Natural killer cell (primary cell): ENCODE measurements at regions not wholly inside any gene's neighbourhood (a gene's known extent, or its start where the extent isn't known, plus 50 kb on each side); places are given as distances from the start of the nearest gene placed in this dataset.

ENCODE experiments used
- ATAC-seq, 3 donors: fragments of 150-1000 bp in 2 of 3; fragments of 200-7000 bp in 1 of 3; cut with Tn5 transposase; 1 replicate in 1 of 3; 2 replicates in 2 of 3; pipeline ENCODE4 v1.10.0; 2021; ENCODE audit warnings: mild to moderate bottlenecking in 2 of 3, moderate library complexity in 2 of 3
- DNase-seq, 2 donors: peaks; one replicate each; pipeline versions ENCODE4 v3.0.0 to v3.0.0-alpha.2; 2013 to 2021; ENCODE audit warnings: mixed read lengths in 1 of 2
- H3K27ac ChIP-seq: one replicate; pipeline ENCODE4 v1.5.1; 2013; ENCODE audit warnings: mild to moderate bottlenecking, low read length
- H3K27me3 ChIP-seq: one replicate; pipeline ENCODE4 v1.6.1; 2013; ENCODE audit warnings: low read length; ENCODE audit not compliant: control insufficient read depth, insufficient read depth
- H3K36me3 ChIP-seq: one replicate; pipeline ENCODE4 v1.6.1; 2013; ENCODE audit warnings: low read length; ENCODE audit not compliant: control insufficient read depth, insufficient read depth
- H3K4me1 ChIP-seq: one replicate; pipeline ENCODE4 v1.6.1; 2013; ENCODE audit warnings: low read length; ENCODE audit not compliant: control insufficient read depth, insufficient read depth
- H3K4me3 ChIP-seq: one replicate; pipeline ENCODE4 v1.5.1; 2013; ENCODE audit warnings: low read length
- H3K9me3 ChIP-seq: one replicate; pipeline ENCODE4 v1.6.1; 2013; ENCODE audit warnings: low read length; ENCODE audit not compliant: control insufficient read depth, insufficient read depth
- H3K27ac Mint-ChIP-seq, 2 donors: one replicate each; pipeline ENCODE4 v1.8.0; 2022; ENCODE audit warnings: mild to moderate bottlenecking in 2 of 2, mixed read lengths in 2 of 2, moderate library complexity in 1 of 2
- H3K27me3 Mint-ChIP-seq, 2 donors: one replicate each; pipeline ENCODE4 v1.8.0; 2022; ENCODE audit warnings: low read depth in 2 of 2, mixed read lengths in 2 of 2
- H3K36me3 Mint-ChIP-seq: one replicate; pipeline ENCODE4 v1.8.0; 2022; ENCODE audit warnings: mixed read lengths
- H3K4me1 Mint-ChIP-seq, 2 donors: one replicate each; pipeline ENCODE4 v1.8.0; 2022; ENCODE audit warnings: mixed read lengths in 2 of 2
- H3K4me3 Mint-ChIP-seq: one replicate; pipeline ENCODE4 v1.8.0; 2022; ENCODE audit warnings: mild to moderate bottlenecking, moderate library complexity, mixed read lengths
- H3K9me3 Mint-ChIP-seq, 2 donors: one replicate each; pipeline ENCODE4 v1.8.0; 2022; ENCODE audit warnings: mixed read lengths in 2 of 2
- WGBS: methylation state at CpG from one replicate; pipeline ENCODE4 v1.1.7; 2013; ENCODE audit warnings: missing lambda C conversion rate; ENCODE audit not compliant: insufficient coverage; 5-methylcytosine and 5-hydroxymethylcytosine counted together
- intact Hi-C: fragments of 100-400 bp; cut with micrococcal nuclease; formaldehyde crosslinking; loops from one replicate; pipeline ENCODE4 v1.14.2; 2022
- TF ChIP-seq, protein P1 (sequence below): fragments of 200-600 bp; IDR thresholded peaks from one replicate; pipeline ENCODE4 v1.8.0; 2022; ENCODE audit warnings: antibody characterized with exemption

DNA sequence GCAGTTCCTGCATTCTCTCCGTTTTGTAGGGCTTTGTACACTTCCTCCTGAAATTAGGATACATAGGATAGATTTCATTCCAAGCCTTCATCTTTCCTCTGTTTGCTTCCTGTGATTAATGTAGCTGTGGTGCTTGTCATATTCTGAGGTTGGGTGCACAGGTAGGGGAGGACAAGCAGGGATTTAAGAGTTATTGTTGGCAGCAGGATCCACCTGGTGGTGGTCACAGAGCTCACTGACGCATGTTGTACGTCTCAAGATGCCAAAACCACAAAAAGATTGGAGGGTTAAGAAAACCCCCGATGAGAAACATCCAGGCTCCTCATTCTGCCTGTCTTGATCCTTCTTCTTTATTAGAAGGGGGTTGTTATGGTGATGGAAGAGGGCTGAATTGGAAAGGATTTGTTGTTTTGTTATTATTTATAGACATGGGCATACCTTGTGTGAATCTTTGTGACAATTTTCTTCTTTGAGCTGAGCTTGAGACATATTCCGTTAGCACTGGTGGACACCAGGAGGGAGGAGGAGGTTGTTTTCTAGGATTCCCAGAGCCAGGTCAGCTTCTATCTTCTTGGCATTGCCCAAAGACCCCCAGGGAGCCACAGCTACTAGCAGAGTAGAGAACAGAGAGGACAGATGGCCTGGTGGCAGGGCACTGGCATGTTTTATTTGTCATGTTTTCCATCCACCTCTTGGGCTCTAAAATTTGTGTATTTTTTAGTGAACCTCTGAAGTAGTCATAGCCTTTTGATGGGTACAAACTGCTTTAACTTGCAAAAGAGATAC is 57.7 kb upstream of the LARS2 start:
- H3K9me3 Mint-ChIP-seq = no peaks in the 10 kb centered on the region
- no peak overlapping the region for H3K27ac Mint-ChIP-seq
- ATAC-seq (no peak), DNase-seq (no peak)
- H3K4me3 Mint-ChIP-seq = no peak overlapping the region
- WGBS = 27% methylated on average over 4 of the region's 5 CpGs
- intact Hi-C loops = no loop called here
- Histone ChIP-seq H3K36me3 (no peaks in the 10 kb centered on the region), H3K9me3 (no peaks in the 10 kb centered on the region), H3K4me1 (no peaks in the 10 kb centered on the region), H3K27ac (no peak overlapping the region), H3K4me3 (no peak overlapping the region), H3K27me3 (no peaks in the 10 kb centered on the region)
- no peaks in the 10 kb centered on the region for H3K36me3 Mint-ChIP-seq
- peaks cover 19 to 33% of the 10 kb centered on the region in 2 donors for H3K27me3 Mint-ChIP-seq
- no peaks in the 10 kb centered on the region for H3K4me1 Mint-ChIP-seq
- TF ChIP-seq, protein P1, sequence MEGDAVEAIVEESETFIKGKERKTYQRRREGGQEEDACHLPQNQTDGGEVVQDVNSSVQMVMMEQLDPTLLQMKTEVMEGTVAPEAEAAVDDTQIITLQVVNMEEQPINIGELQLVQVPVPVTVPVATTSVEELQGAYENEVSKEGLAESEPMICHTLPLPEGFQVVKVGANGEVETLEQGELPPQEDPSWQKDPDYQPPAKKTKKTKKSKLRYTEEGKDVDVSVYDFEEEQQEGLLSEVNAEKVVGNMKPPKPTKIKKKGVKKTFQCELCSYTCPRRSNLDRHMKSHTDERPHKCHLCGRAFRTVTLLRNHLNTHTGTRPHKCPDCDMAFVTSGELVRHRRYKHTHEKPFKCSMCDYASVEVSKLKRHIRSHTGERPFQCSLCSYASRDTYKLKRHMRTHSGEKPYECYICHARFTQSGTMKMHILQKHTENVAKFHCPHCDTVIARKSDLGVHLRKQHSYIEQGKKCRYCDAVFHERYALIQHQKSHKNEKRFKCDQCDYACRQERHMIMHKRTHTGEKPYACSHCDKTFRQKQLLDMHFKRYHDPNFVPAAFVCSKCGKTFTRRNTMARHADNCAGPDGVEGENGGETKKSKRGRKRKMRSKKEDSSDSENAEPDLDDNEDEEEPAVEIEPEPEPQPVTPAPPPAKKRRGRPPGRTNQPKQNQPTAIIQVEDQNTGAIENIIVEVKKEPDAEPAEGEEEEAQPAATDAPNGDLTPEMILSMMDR = no peak

- Histone ChIP-seq H3K27ac (no peak overlapping the region), H3K36me3 (no peaks in the 10 kb centered on the region), H3K4me3 (no peak overlapping the region), H3K4me1 (no peaks in the 10 kb centered on the region), H3K27me3 (no peaks in the 10 kb centered on the region), H3K9me3 (no peaks in the 10 kb centered on the region)
- intact Hi-C loops = no loop called here
- Mint-ChIP-seq H3K27ac (no peak overlapping the region), H3K9me3 (no peaks in the 10 kb centered on the region), H3K27me3 (peaks cover 14 to 17% of the 10 kb centered on the region in 2 donors), H3K36me3 (no peaks in the 10 kb centered on the region), H3K4me1 (no peaks in the 10 kb centered on the region), H3K4me3 (no peak overlapping the region)
- TF ChIP-seq, protein P1 = no peak
- WGBS = 88% methylated on average over 6 of the region's 6 CpGs
- ATAC-seq (no peak), DNase-seq (no peak)
Measured at GRCh38 chr3:45332493-45332892, 55.9 kb upstream of the LARS2 start.

GRCh38 chr3:45332901-45333407 is 55.4 kb upstream of the LARS2 start:
- no peak overlapping the region for H3K27ac ChIP-seq
- TF ChIP-seq, protein P1 = no peak
- intact Hi-C loops = no loop called here
- H3K4me1 ChIP-seq = no peaks in the 10 kb centered on the region
- H3K9me3 Mint-ChIP-seq = no peaks in the 10 kb centered on the region
- no peaks in the 10 kb centered on the region for H3K27me3 ChIP-seq
- H3K36me3 ChIP-seq = no peaks in the 10 kb centered on the region
- WGBS = 77% methylated on average over 4 of the region's 4 CpGs
- ATAC-seq (no peak), DNase-seq (no peak)
- no peak overlapping the region for H3K27ac Mint-ChIP-seq
- H3K27me3 Mint-ChIP-seq = peaks cover 12 to 13% of the 10 kb centered on the region in 2 donors
- no peaks in the 10 kb centered on the region for H3K4me1 Mint-ChIP-seq
- no peaks in the 10 kb centered on the region for H3K9me3 ChIP-seq
- no peak overlapping the region for H3K4me3 Mint-ChIP-seq
- H3K36me3 Mint-ChIP-seq = no peaks in the 10 kb centered on the region
- H3K4me3 ChIP-seq = no peak overlapping the region

- no peaks in the 10 kb centered on the region for H3K36me3 Mint-ChIP-seq
- Histone ChIP-seq H3K27ac (no peak overlapping the region), H3K27me3 (no peaks in the 10 kb centered on the region), H3K4me3 (no peak overlapping the region), H3K4me1 (no peaks in the 10 kb centered on the region), H3K9me3 (no peaks in the 10 kb centered on the region), H3K36me3 (no peaks in the 10 kb centered on the region)
- no peaks in the 10 kb centered on the region for H3K9me3 Mint-ChIP-seq
- TF ChIP-seq, protein P1 = no peak
- peaks cover 13 to 16% of the 10 kb centered on the region in 2 donors for H3K27me3 Mint-ChIP-seq
- WGBS = 54% methylated on average over 2 of the region's 2 CpGs
- H3K4me1 Mint-ChIP-seq = no peaks in the 10 kb centered on the region
- ATAC-seq (no peak), DNase-seq (no peak)
- no peak overlapping the region for H3K4me3 Mint-ChIP-seq
- intact Hi-C loops = no loop called here
- H3K27ac Mint-ChIP-seq = no peak overlapping the region
Measured at GRCh38 chr3:45333549-45333948, 54.8 kb upstream of the LARS2 start.
